NCI-H2227 (cell line): ENCODE measurements at regions not wholly inside any gene's neighbourhood (a gene's known extent, or its start where the extent isn't known, plus 50 kb on each side); places are given as distances from the start of the nearest gene placed in this dataset.

ENCODE experiments used
- DNase-seq: peaks from one replicate; lab custom pipeline; 2025; ENCODE audit not compliant: unreplicated experiment; lab: John Stamatoyannopoulos, UW

DNA sequence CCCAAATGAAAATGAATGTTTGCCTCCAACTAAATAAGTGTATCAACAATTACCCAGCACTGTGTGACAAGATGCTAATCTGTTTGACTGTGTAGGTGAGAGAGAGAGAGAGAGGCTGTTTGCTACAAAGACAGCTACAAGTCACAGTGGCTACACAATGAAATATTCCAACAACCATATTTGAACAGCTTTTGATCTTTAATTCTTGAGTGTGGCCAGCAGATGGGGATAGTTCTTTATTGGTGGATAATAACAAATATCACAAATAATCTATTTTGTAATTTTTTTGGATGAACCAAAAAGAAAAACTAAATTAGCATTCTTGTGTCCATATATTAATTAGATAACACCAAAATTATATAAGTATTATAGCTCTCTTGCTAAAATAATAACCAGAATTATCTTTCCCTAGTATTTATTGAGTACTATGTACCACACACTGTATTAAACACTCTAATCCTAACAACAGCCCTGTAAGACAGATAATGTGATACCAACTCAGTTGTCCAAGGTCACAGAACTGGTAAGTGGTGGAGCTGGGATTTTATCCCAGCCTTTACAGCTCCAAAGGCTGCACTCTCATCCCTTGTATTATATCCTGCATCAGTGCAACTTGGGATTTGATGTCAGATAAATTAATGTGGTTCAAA, 61.9 kb upstream of the C3orf80 start:
- DNase-seq, result peak; percentile 4

DNA sequence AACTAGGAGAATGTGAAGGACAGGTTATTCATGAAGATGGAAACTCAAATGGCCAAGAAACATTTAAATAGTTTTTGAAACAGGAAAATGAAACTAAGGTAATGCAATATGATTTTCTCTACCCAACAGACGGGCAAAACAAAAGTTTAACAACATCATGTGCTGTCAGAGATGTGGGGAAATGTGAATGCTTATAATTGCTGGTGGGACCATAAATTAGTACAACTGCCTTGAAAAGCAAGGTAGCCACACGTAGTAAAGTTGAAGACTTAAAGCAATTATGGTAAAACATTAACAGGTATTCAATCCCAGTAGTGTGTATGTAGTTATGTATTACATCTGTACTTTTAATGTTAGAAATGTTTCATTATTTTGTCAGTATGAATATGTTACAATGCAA, 57.0 kb upstream of the C3orf80 start:
- DNase-seq, result no peak

- DNase-seq, result no peak
These were observed 55.9 kb upstream of the C3orf80 start for GRCh38 chr3:160169139-160169976.

- no peak for DNase-seq
These were observed 54.5 kb upstream of the C3orf80 start for GRCh38 chr3:160170409-160171370.

- DNase-seq, result no peak
These were observed 53.4 kb upstream of the C3orf80 start for GRCh38 chr3:160171813-160172212.

- DNase-seq, result no peak
These were observed 50.6 kb upstream of the C3orf80 start for GRCh38 chr3:160174621-160175020.
